ENCODE measurements at regions not wholly inside any gene's neighbourhood (a gene's known extent, or its start where the extent isn't known, plus 50 kb on each side); places are given as distances from the start of the nearest gene placed in this dataset.

- H3K27me3 Mint-ChIP-seq (ENCODE audit: low read depth, poor library complexity): peaks cover 3% of the 10 kb centered on the region
- H3K27ac Mint-ChIP-seq: no peak overlapping the region
Observed at GRCh38 chr12:29930503-29930902, 146.8 kb upstream of the TMTC1 start.

GRCh38 chr12:29929295-29929694, 145.6 kb upstream of the TMTC1 start:
- Mint-ChIP-seq H3K4me3 (no peak overlapping the region), H3K4me1 (no peaks in the 10 kb centered on the region), H3K36me3 (ENCODE audit: low read depth) (no peaks in the 10 kb centered on the region), H3K27me3 (ENCODE audit: low read depth, poor library complexity) (peaks cover 3% of the 10 kb centered on the region), H3K27ac (no peak overlapping the region), H3K9me3 (no peaks in the 10 kb centered on the region)
- no peak for TF ChIP-seq CTCF (IDR thresholded peaks at IDR 0.05)
- no peak for DNase-seq

More at GRCh38 chr12:29930503-29930902, 146.8 kb upstream of the TMTC1 start:
- no peak for DNase-seq
- Mint-ChIP-seq H3K9me3 (no peaks in the 10 kb centered on the region), H3K4me1 (no peaks in the 10 kb centered on the region), H3K4me3 (no peak overlapping the region), H3K36me3 (ENCODE audit: low read depth) (no peaks in the 10 kb centered on the region)
- no peak for TF ChIP-seq CTCF (IDR thresholded peaks at IDR 0.05)

DNA sequence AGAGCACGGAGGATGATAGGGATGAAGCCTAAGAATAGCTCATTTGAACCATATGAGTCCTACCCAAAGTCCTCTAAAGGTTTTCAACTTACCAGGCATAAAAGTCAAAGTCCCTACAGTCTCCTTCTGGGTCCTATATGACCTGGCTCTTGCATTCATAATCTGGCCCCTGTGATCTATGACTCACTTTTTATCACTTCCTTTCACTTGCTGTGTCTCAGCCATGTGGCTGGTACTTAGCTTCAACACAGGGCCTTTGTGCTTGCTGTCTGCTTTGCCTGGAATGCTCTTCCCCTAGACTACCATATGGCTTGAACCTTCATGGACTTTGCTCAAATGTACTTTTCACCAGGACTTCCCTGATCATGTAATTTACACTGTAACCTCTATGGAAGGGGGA, 137.6 kb upstream of the TMTC1 start:
- no peak for DNase-seq
- Mint-ChIP-seq H3K27me3 (ENCODE audit: low read depth, poor library complexity) (peaks cover 7% of the 10 kb centered on the region), H3K4me1 (no peaks in the 10 kb centered on the region), H3K27ac (no peak overlapping the region), H3K9me3 (no peaks in the 10 kb centered on the region), H3K36me3 (ENCODE audit: low read depth) (no peaks in the 10 kb centered on the region), H3K4me3 (no peak overlapping the region)
- TF ChIP-seq CTCF (IDR thresholded peaks at IDR 0.05): no peak

GRCh38 chr12:29908157-29908556, 124.4 kb upstream of the TMTC1 start:
- no peak for DNase-seq
- Mint-ChIP-seq H3K27me3 (ENCODE audit: low read depth, poor library complexity) (peaks cover 11% of the 10 kb centered on the region), H3K27ac (no peak overlapping the region), H3K4me1 (no peaks in the 10 kb centered on the region), H3K9me3 (peaks cover 28% of the 10 kb centered on the region), H3K36me3 (ENCODE audit: low read depth) (no peaks in the 10 kb centered on the region), H3K4me3 (no peak overlapping the region)
- no peak for TF ChIP-seq CTCF (IDR thresholded peaks at IDR 0.05)

DNA sequence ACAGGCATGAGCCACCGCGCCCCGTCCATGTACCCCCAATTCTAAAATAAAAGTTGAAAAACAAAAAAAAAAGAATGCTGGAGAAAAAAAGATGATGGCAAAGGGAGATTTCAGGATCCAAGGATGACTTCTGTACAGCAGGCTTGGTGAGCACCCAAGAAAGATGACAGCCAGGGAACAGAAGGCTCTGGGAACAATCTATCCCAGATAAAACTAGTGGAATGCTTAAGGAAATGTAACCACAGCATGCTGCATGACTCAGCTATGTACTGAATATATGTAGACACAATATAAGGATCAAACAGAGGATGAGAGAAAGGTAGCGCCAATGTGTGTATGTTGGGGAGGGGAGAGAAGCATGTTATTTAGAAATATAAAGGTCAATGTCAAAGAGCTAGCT, 123.7 kb upstream of the TMTC1 start:
- no peaks in the 10 kb centered on the region for H3K36me3 Mint-ChIP-seq (ENCODE audit: low read depth)
- no peaks in the 10 kb centered on the region for H3K4me1 Mint-ChIP-seq
- no peak overlapping the region for H3K27ac Mint-ChIP-seq
- TF ChIP-seq CTCF (IDR thresholded peaks at IDR 0.05): no peak
- H3K9me3 Mint-ChIP-seq: peaks cover 23% of the 10 kb centered on the region
- DNase-seq: no peak
- no peak overlapping the region for H3K4me3 Mint-ChIP-seq
- H3K27me3 Mint-ChIP-seq (ENCODE audit: low read depth, poor library complexity): peaks cover 11% of the 10 kb centered on the region

DNA sequence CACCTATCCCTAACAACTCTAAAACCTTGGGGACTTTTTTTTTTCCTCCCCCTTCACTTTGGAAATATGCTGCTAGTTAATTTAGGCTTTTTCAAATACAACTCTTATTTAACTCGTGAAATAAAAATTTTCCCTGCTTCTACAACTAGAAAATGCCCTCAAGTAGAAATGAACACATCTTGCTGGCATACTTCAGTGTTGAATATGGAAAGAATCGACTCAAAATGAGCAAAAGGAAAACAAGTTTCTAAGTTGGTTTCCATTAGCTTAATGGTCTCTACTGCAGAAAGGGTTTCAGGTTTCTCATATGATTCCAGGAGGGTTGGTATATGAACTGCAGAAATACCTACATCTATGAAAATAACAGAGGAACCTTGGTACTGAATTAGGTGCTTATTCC, 118.3 kb upstream of the TMTC1 start:
- H3K4me1 Mint-ChIP-seq: no peaks in the 10 kb centered on the region
- peaks cover 3% of the 10 kb centered on the region for H3K27me3 Mint-ChIP-seq (ENCODE audit: low read depth, poor library complexity)
- no peak for DNase-seq
- no peaks in the 10 kb centered on the region for H3K9me3 Mint-ChIP-seq
- no peaks in the 10 kb centered on the region for H3K36me3 Mint-ChIP-seq (ENCODE audit: low read depth)
- H3K27ac Mint-ChIP-seq: no peak overlapping the region
- no peak for TF ChIP-seq CTCF (IDR thresholded peaks at IDR 0.05)
- H3K4me3 Mint-ChIP-seq: no peak overlapping the region

Measured in nephron progenitor cell (in vitro differentiated cells).